Liver (tissue), 7 donors: ENCODE measurements at regions not wholly inside any gene's neighbourhood (a gene's known extent, or its start where the extent isn't known, plus 50 kb on each side); places are given as distances from the start of the nearest gene placed in this dataset.

ENCODE experiments used
- DNase-seq: peaks from one replicate; pipeline ENCODE4 v3.0.0-alpha.2; 2017; ENCODE audit warnings: low spot score
- H3K27ac ChIP-seq, 2 donors: one replicate each; pipeline ENCODE4 v1.7.0; 2013; ENCODE audit warnings: inconsistent platforms in 2 of 2, low read length in 2 of 2, control low read depth in 1 of 2, low read depth in 1 of 2, mild to moderate bottlenecking in 1 of 2
- H3K27me3 ChIP-seq, 4 donors: one replicate each; pipeline versions ENCODE4 v1.6.1 to v1.7.0; 2013; ENCODE audit warnings: low read length in 3 of 4, inconsistent platforms in 1 of 4, mild to moderate bottlenecking in 1 of 4, moderate library complexity in 1 of 4; ENCODE audit not compliant: control insufficient read depth in 4 of 4, insufficient read depth in 4 of 4
- H3K36me3 ChIP-seq, 4 donors: one replicate each; pipeline versions ENCODE4 v1.6.1 to v1.7.0; 2013; ENCODE audit warnings: low read length in 3 of 4, mild to moderate bottlenecking in 3 of 4, low read depth in 1 of 4, moderate library complexity in 1 of 4; ENCODE audit not compliant: control insufficient read depth in 4 of 4, insufficient read depth in 3 of 4
- H3K4me1 ChIP-seq, 4 donors: one replicate each; pipeline versions ENCODE4 v1.6.1 to v1.7.0; 2013; ENCODE audit warnings: low read length in 3 of 4, mild to moderate bottlenecking in 3 of 4, moderate library complexity in 1 of 4; ENCODE audit not compliant: control insufficient read depth in 4 of 4, insufficient read depth in 4 of 4
- H3K4me3 ChIP-seq, 3 donors: one replicate each; pipeline versions ENCODE4 v1.6.1 to v1.7.0; 2013; ENCODE audit warnings: low read length in 3 of 3, control low read depth in 1 of 3, low read depth in 1 of 3, mild to moderate bottlenecking in 1 of 3
- H3K9ac ChIP-seq, 2 donors: one replicate each; pipeline ENCODE4 v1.7.0; 2013; ENCODE audit warnings: low read length in 2 of 2, mild to moderate bottlenecking in 2 of 2, moderate library complexity in 2 of 2, control low read depth in 1 of 2, low read depth in 1 of 2
- H3K9me3 ChIP-seq, 4 donors: one replicate each; pipeline versions ENCODE4 v1.6.1 to v1.7.0; 2013; ENCODE audit warnings: low read length in 3 of 4; ENCODE audit not compliant: control insufficient read depth in 4 of 4
- ATF3 ChIP-seq: IDR thresholded peaks from 2 replicates; pipeline ENCODE4 v1.6.1; 2016; ENCODE audit warnings: antibody characterized with exemption
- EGR1 ChIP-seq, 2 donors: IDR thresholded peaks; 2 replicates each; pipeline ENCODE4 v1.6.1; 2016 to 2018; ENCODE audit warnings: antibody characterized with exemption in 2 of 2, low read depth in 2 of 2
- FOXA1 ChIP-seq: IDR thresholded peaks from 2 replicates; pipeline ENCODE4 v1.6.1; 2016; ENCODE audit warnings: antibody characterized with exemption
- FOXA2 ChIP-seq: IDR thresholded peaks from 2 replicates; pipeline ENCODE4 v1.6.1; 2016; ENCODE audit warnings: antibody characterized with exemption
- GABPA ChIP-seq, 2 donors: IDR thresholded peaks in 1 of 2; conservative IDR thresholded peaks in 1 of 2; 2 replicates each; pipeline ENCODE4 v1.6.1; 2016; ENCODE audit warnings: antibody characterized with exemption in 2 of 2, mild to moderate bottlenecking in 1 of 2, moderate library complexity in 1 of 2
- HNF4A ChIP-seq, 2 donors: conservative IDR thresholded peaks; 2 replicates each; pipeline ENCODE4 v1.6.1; 2016; ENCODE audit warnings: antibody characterized with exemption in 2 of 2, mild to moderate bottlenecking in 2 of 2
- HNF4G ChIP-seq: IDR thresholded peaks from 2 replicates; pipeline ENCODE4 v1.6.1; 2016; ENCODE audit warnings: antibody characterized with exemption
- NR2F2 ChIP-seq: IDR thresholded peaks from 2 replicates; pipeline ENCODE4 v1.6.1; 2016; ENCODE audit warnings: antibody characterized with exemption
- RAD21 ChIP-seq, 2 donors: IDR thresholded peaks; 2 replicates each; pipeline ENCODE4 v1.6.1; 2016; ENCODE audit warnings: antibody characterized with exemption in 2 of 2, mild to moderate bottlenecking in 2 of 2
- REST ChIP-seq: IDR thresholded peaks from 2 replicates; pipeline ENCODE4 v1.6.1; 2016; ENCODE audit warnings: antibody characterized with exemption, mild to moderate bottlenecking
- RXRA ChIP-seq, 2 donors: IDR thresholded peaks; 2 replicates each; pipeline ENCODE4 v1.6.1; 2017 to 2018; ENCODE audit warnings: antibody characterized with exemption in 2 of 2, mild to moderate bottlenecking in 1 of 2
- SP1 ChIP-seq: IDR thresholded peaks from 2 replicates; pipeline ENCODE4 v1.6.1; 2018; ENCODE audit warnings: antibody characterized with exemption, mild to moderate bottlenecking
- TAF1 ChIP-seq: conservative IDR thresholded peaks from 2 replicates; pipeline ENCODE4 v1.6.1; 2016; ENCODE audit warnings: antibody characterized with exemption, mild to moderate bottlenecking
- YY1 ChIP-seq: IDR thresholded peaks from 2 replicates; pipeline ENCODE4 v1.6.1; 2016; ENCODE audit warnings: antibody characterized with exemption, mild to moderate bottlenecking
- WGBS: extraction: QIAGEN DNeasy Blood & Tissue Kit; methylation state at CpG from one replicate; pipeline ENCODE4 v1.1.7; 2013; 5-methylcytosine and 5-hydroxymethylcytosine counted together
- TF ChIP-seq, protein P1 (sequence below): IDR thresholded peaks from 2 replicates; pipeline ENCODE4 v1.6.1; 2016; ENCODE audit warnings: antibody characterized with exemption
- donor health status: healthy.
- donor health status: healthy.
- donor health status: healthy.
- donor health status: healthy.

DNA sequence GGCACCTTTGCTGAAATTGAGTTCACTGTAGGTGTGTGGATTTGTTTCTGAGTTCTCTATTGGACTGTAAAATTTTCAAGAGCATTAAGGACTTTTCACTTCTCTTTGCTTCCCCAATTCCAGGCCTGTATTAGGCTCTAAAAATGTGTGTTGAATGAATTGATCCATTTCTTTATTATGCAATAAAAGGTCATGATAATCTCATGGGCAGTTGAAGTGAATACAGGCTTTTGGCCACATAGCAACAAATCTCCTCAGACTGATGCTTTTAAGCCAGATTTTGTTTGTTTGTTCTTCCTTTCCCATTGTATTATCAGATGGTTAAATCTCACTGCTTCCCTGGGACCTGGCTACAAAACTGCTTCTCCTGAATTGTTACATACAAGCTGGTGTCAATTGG lies 258.0 kb upstream of the FAR2 start (continued):
- no peak for TF ChIP-seq TAF1
- no peak for TF ChIP-seq GABPA (IDR thresholded peaks at IDR 0.05 in 1 of 2, conservative IDR thresholded peaks at IDR 0.05 in 1 of 2)
- no peak for TF ChIP-seq RXRA (IDR thresholded peaks at IDR 0.05)
- no peak for TF ChIP-seq YY1

DNA sequence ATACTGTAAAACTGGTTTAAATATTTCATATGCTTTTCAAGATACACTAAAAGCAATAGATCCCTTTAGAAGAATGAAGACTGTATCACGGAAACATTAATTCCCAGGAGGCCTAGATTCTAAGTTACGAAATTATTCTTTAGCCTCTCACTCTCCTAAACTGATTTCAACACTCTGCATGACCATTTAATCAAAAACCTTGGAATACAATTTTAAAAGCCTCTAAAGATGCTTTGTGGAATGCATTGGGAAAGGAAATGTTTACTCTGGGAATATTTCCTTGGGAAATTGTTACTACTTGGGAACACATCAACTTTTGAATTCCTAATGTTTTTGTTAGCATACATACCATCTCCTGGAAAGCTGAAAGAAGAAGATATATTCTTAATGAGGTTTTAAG lies 255.7 kb upstream of the FAR2 start:
- WGBS, result 88% methylated on average over 2 of the region's 2 CpGs
- Histone ChIP-seq H3K27me3 (no peaks in the 10 kb centered on the region), H3K4me1 (no peaks in the 10 kb centered on the region), H3K9ac (no peak overlapping the region), H3K4me3 (no peak overlapping the region), H3K36me3 (no peaks in the 10 kb centered on the region), H3K27ac (no peak overlapping the region), H3K9me3 (no peaks in the 10 kb centered on the region)
- TF ChIP-seq ATF3 (no peak), FOXA2 (no peak), HNF4G (no peak), RAD21 (IDR thresholded peaks at IDR 0.05) (no peak), SP1 (no peak), FOXA1 (no peak), REST (no peak), EGR1 (IDR thresholded peaks at IDR 0.05; ENCODE audit: low read depth in 2 of 2) (no peak), RXRA (IDR thresholded peaks at IDR 0.05) (no peak)
- TF ChIP-seq, protein P1, sequence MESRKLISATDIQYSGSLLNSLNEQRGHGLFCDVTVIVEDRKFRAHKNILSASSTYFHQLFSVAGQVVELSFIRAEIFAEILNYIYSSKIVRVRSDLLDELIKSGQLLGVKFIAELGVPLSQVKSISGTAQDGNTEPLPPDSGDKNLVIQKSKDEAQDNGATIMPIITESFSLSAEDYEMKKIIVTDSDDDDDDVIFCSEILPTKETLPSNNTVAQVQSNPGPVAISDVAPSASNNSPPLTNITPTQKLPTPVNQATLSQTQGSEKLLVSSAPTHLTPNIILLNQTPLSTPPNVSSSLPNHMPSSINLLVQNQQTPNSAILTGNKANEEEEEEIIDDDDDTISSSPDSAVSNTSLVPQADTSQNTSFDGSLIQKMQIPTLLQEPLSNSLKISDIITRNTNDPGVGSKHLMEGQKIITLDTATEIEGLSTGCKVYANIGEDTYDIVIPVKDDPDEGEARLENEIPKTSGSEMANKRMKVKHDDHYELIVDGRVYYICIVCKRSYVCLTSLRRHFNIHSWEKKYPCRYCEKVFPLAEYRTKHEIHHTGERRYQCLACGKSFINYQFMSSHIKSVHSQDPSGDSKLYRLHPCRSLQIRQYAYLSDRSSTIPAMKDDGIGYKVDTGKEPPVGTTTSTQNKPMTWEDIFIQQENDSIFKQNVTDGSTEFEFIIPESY, result no peak
- no peak for DNase-seq

- TF ChIP-seq ATF3 (no peak), HNF4A (conservative IDR thresholded peaks at IDR 0.05) (no peak), NR2F2 (no peak), HNF4G (no peak), FOXA1 (no peak), REST (no peak), TAF1 (no peak), EGR1 (IDR thresholded peaks at IDR 0.05; ENCODE audit: low read depth in 2 of 2) (no peak)
- Histone ChIP-seq H3K27me3 (no peaks in the 10 kb centered on the region), H3K4me1 (no peaks in the 10 kb centered on the region), H3K9me3 (no peaks in the 10 kb centered on the region), H3K27ac (no peak overlapping the region), H3K9ac (no peak overlapping the region), H3K36me3 (no peaks in the 10 kb centered on the region), H3K4me3 (no peak overlapping the region)
- WGBS, result 87% methylated on average over 1 of the region's 1 CpG
- no peak for DNase-seq
Measured at GRCh38 chr12:28893856-28894255, 255.2 kb upstream of the FAR2 start.
